ENCODE measurements at regions not wholly inside any gene's neighbourhood (a gene's known extent, or its start where the extent isn't known, plus 50 kb on each side); places are given as distances from the start of the nearest gene placed in this dataset.

DNA sequence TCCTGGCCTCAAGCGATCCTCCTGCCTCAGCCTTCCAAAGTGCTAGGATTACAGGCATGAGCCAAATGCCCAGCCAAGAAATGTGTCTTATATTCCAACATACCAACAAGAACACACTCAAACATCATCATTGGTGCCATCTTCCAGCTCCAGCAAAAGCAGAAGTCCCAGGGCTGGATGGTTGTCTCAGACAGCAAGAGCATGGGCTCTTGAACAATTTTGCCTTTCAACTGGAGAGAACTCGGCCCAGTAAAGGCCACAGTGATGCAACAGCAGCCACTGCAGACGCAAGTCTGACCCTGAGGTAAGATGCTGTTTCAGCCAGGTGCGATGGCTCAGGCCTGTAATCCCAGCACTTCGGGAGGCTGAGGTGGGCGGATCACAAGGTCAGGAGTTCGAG lies 52.8 kb upstream of the NFE2L3 start:
- TF ChIP-seq, protein P1, sequence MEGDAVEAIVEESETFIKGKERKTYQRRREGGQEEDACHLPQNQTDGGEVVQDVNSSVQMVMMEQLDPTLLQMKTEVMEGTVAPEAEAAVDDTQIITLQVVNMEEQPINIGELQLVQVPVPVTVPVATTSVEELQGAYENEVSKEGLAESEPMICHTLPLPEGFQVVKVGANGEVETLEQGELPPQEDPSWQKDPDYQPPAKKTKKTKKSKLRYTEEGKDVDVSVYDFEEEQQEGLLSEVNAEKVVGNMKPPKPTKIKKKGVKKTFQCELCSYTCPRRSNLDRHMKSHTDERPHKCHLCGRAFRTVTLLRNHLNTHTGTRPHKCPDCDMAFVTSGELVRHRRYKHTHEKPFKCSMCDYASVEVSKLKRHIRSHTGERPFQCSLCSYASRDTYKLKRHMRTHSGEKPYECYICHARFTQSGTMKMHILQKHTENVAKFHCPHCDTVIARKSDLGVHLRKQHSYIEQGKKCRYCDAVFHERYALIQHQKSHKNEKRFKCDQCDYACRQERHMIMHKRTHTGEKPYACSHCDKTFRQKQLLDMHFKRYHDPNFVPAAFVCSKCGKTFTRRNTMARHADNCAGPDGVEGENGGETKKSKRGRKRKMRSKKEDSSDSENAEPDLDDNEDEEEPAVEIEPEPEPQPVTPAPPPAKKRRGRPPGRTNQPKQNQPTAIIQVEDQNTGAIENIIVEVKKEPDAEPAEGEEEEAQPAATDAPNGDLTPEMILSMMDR (IDR thresholded peaks at IDR 0.05) = no peak
- no peak for TF ChIP-seq POLR2A (IDR thresholded peaks at IDR 0.05; ENCODE audit: low read depth)
- TF ChIP-seq POLR2AphosphoS5 (IDR thresholded peaks at IDR 0.05) = no peak
- no peak for TF ChIP-seq EP300 (IDR thresholded peaks at IDR 0.05)
